Stimulated activated naive CD8-positive, alpha-beta T cell treated with anti-CD3 and anti-CD28 coated beads, Interleukin-15, Interleukin-2, amounts not matched to agents 100 U/mL and 50 U/mL, for 24 hours (primary cell): ENCODE measurements at regions not wholly inside any gene's neighbourhood (a gene's known extent, or its start where the extent isn't known, plus 50 kb on each side); places are given as distances from the start of the nearest gene placed in this dataset.
"Not testable (repeated sequence)": the region's sequence is repeated elsewhere in the genome, so short reads cannot be mapped to it uniquely, and the experiment has no call there.

ENCODE experiments used
- ATAC-seq: fragments of 150-1000 bp; cut with Tn5 transposase; one replicate; pipeline ENCODE4 v1.10.0; 2021
- DNase-seq: peaks from one replicate; pipeline ENCODE4 v3.0.0; 2021

DNA sequence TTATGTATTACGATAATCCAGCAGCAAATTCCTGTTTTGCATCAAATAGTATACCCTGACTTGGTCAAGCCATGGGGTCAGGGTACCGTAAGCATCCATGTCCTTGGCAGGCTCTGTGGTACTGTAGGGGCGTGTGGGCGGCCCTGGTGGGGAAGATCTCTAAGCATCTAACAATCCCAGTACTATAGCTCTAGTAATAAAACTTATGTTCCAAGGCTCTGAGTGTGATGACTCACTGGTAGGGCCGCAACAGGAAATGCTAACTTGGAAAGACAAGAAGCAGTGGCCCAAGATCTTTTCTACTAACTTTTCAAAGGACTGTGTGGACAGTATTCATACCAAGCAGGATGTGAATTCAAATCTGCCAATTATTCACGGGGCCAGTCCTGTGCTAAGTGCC lies 63.8 kb downstream of the CLEC18A start:
- not testable (repeated sequence) for DNase-seq

DNA sequence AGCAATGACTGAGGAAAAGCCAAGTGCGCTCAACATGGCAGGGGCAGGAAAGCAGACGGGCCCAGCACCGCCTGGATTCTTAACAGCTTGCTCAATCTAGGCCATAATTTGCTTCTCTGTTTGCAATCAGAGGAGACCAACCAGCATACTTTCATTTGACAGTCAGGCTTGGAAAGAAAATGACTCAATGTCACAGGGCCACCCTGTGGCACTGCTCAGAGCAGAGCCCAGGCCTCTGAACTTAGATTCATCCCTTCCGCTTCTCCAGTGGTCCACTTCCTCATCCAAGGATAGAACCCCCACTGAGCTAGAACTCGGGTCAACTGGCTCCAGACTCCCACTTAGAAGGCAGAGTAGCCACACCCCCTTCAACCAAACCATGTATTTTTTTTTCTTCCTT lies 65.6 kb downstream of the CLEC18A start:
- ATAC-seq, result not testable (repeated sequence)

More for the DNA sequence above, 63.8 kb downstream of the CLEC18A start:
- not testable (repeated sequence) for ATAC-seq

DNA sequence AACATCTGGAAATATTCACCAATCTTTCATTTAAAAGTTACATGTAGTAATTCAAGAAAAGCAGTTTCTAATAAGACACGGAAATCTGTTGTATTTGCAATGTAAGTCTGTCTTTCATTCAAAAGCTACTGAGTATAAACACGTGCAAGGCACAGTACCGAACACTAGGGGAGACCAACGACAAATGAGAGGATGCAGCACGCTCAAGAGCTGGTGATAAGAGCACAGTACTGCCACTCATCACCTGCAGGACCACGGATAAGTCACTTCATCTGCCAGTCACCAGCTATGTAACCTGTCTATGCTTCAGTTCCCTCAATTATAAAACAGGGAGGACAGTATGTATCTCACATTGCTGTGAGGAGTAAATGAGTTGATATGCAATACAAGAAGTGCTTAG lies 67.1 kb downstream of the CLEC18A start:
- DNase-seq, result no peak

More for the DNA sequence above, 65.6 kb downstream of the CLEC18A start:
- not testable (repeated sequence) for DNase-seq

DNA sequence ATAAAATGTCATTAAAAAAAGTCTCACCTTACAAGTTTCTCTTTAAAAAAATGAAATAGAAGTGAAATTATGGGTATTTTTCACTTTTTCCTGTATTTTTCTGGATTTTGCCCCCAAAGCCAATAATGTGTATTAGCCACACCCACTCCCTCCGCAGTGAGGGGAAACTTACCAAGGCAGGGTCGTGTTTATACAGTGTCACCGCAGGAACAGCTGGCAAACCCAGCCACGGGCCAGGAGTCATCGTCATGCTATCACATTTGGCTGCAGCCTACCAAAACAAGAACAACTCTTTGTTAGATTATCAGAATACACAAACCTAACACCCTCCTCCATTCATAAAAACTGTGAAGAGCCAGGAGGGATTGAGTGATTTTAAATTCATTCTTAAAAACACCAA lies 72.1 kb downstream of the CLEC18A start:
- not testable (repeated sequence) for ATAC-seq, DNase-seq

More for the DNA sequence above, 67.1 kb downstream of the CLEC18A start:
- ATAC-seq, result peak; percentile 83

DNA sequence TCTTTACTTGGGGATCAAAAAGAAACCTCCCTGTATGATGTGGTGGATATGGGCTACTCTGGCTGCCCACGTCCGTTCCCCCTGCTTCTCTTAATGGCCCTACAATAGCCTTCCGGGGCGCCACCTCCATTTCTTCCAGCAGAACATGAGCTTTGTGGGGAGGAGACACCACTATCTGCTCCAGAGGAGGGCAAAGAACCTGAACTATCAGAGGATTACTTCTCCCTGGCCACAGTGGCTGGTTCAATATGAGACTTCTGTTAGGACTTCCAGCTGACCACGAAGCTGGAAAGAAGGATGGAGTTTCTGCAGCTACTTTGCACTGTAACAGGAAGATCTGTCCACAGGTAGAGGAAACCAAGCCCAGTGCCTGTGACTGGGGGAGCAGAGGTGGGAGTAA lies 72.8 kb downstream of the CLEC18A start:
- not testable (repeated sequence) for ATAC-seq, DNase-seq

DNA sequence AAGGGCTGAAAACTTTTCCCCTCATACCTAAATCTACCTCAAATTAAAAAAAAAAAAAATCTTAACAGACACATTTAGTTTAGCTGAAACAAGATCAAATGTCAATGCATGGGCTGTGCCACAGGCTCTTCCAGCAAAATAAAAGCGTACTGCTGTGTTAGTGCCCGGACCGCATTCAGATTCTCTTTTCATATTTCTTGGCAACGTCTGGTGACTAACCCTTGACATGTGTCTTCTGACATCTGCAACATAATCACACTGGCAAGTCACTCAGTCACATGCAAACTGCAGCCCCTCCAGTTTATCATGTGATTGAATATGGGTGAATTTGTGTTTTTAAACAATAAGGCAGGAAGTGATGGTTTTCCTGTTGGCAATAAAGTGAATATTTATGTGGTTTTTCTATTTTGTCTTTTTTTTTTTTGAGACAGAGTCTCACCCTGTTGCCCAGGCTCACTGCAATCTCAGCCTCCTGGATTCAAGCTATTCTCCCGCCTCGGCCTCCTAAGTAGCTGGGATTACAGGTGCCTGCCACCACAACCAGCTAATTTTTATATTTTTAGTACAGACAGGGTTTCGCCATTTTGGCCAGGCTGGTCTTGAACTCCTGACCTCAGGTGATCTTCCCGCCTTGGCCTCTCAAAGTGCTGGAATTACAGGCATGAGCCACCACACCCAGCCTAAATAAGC lies 75.2 kb downstream of the CLEC18A start:
- ATAC-seq, result peak; percentile 93
- not testable (repeated sequence) for DNase-seq

DNA sequence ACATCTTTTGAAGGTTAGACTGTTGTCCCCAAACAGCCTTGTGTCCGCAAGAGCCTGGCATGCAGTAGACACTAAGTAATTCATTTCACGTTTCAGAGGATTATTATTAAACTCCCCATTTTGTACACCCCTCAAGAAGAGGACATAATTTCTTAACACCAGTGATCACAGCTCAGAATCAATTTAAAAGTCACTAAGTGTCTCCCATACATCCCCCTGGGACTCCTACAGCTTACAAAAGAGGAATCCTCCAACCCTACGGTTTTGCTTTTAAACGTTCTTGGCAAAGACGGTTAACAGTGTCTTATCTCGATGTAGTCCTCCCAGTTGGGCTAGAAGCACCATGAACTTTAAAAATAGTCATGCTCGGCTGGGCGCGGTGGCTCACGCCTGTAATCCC lies 81.2 kb upstream of the PDPR start:
- not testable (repeated sequence) for DNase-seq, ATAC-seq

DNA sequence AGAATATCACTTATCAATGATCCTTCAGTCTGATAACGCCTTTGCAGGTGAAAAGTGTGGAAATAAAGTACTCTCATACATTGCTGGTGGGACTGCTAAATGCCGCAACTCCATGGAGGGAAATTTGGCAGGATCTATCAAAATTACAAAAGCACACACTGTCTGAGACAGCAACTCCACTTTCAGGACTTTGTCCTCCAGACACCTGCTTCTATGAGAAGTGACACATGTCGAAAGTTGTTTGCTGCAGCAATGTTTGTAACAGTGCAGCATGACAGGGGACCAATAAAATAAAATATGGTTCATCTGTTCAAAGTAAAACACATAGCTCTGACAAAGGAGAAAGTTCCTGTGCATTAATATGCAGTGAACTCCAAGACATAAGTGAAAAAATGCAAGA lies 76.2 kb upstream of the PDPR start:
- not testable (repeated sequence) for DNase-seq, ATAC-seq

DNA sequence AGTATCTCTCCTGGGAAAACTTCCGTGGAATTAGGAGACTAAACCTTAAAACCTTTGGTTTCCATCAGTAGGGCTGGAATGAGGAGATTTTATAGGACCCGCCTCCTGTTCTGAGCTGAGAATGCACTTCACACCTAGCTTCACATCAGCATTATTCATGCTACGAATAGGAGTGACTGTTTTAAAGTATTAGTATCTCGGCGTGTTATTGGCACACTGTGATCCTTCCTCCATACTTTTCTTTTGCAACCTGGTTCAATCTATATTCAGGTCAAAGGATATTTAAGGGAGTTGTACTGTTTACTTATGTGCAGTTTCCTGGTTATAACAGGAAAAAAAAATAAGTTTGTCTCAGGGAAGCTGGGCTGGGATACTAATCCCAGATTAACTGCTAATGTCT lies 73.6 kb upstream of the PDPR start:
- ATAC-seq, DNase-seq: not testable (repeated sequence)

DNA sequence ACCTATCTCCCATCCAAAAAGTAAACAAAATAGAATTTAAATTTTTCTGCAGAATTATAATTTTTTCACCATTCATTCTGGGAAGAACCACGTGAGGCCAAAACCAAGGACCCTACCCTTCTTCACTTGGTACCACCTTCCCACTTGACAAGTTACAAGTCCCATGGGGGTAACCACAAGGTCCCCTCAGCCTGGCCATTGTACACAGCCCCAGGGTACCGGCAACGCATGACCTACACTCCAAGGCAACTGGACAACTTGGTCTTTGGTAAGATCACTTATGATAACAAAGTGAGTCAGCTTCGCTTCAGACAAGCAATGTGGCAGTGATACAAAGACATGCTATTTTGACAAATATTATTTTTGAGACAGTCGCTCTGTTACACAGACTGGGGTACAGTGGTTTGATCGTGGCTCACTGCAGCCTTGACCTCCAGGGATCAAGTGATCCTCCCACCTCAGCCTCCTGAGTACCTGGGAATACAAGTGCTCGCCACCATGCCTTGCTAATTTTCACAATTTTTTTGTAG lies 70.5 kb upstream of the PDPR start:
- ATAC-seq, DNase-seq: not testable (repeated sequence)

DNA sequence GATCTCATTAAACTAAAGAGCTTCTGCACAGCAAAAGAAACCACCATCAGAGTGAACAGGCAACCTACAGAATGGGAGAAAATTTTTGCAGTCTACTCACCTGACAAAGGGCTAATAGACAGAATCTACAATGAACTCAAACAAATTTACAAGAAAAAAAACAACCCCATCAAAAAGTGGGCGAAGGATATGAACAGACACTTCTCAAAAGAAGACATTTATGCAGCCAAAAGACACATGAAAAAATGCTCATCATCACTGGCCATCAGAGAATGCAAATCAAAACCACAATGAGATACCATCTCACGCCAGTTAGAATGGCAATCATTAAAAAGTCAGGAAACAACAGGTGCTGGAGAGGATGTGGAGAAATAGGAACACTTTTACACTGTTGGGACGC lies 67.6 kb upstream of the PDPR start:
- DNase-seq, ATAC-seq: not testable (repeated sequence)

DNA sequence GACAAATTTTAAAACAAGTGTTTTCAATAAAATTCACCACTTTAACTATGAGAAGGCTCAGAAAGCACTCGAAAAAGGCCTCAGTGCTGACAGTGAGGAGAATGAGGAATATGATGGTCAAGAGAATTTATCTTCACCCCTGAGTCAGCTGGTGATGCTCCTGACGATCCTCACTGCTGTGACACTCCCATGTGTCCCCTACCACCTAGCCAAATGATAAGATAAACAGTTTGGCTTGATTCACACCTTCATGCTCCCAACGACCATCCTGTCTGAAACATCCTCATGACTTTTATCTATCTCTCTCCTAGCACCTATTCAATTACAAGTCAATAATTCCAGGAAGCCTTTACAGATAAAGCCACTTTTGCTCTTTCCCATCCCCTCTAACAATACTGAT lies 66.0 kb upstream of the PDPR start:
- ATAC-seq, DNase-seq: not testable (repeated sequence)

DNA sequence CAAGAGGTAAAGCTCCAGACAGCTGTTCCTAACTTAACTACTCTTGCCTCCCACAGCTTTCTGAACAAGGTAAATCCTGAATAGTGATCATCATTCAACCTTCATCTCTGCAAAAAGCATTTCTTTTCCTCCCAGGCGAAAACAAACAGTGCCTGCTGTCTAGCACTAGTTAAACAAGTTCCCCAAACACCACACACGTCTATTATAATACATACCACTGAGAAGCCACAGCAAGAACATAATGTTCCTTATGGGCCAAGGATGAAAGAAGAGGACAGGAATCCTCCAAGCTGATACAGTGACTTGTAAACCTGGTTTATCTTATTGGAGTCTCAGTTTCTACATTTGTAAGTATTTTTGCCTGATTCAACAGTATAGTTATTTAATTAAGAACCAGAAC lies 56.1 kb upstream of the PDPR start:
- ATAC-seq, DNase-seq: not testable (repeated sequence)

DNA sequence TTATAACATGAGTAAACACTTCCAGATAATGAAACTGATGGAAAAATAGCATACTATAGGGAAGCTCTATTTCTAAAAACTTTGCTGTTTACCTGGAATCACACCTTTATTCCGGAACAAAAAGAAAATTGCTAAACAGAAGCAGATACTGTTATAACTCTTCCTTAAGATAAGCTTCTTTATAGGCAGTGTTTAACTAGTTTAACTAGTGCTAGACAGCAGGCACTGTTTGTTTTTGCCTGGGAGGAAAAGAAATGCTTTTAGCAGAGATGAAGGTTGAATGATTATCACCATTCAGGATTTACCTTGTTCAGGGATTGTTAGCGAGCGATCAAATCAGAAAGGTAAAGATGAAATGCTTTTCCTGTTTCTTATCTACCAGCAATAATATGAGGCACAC lies 54.7 kb upstream of the PDPR start:
- DNase-seq, ATAC-seq: not testable (repeated sequence)

DNA sequence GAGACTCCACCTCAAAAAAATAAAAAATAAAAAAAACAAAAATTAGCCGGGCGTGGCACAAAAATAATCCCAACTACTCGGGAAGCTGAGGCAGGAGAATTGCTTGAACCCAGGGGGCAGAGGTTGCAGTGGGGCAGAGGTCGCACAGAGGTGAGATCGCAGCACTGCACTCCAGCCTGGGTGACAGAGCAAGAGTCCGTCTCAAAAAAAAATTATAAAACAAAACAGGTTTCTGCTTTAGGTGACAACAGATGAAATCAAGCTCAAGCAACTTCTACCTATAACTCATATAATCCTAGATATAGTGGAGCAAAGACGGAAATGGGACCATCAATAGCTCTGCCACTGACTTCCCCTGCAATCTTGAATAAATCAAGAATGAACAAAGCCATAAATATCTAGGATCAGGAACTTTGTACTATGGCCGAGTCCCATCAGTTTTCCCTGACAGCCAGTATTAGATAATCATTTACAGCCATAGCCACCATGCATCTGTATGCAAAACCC lies 53.6 kb upstream of the PDPR start:
- DNase-seq, ATAC-seq: not testable (repeated sequence)

DNA sequence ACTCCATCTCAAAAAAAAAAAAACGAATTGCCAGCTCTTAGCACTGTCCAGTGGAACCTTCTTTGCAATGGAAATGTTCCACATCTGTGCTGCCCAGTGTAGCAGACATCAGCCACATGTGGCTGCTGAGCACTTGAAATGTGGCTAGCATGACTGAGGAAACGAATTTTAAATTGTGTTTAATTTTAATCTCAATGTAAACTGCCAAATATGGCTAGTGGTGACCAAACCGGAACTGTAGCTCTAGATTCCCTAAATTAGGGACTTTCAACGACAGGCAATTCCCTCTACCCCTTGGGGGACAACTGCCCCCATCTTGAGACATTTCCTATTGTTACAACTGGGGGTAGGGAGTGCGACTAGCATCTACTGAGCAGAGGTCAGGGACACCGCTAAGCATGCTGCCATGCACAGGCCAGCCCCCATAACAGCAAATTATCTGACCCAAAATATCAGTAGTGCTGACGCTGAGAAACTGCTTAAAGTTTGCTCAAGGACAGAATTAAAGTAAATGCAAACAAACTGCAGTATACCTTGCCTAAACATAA lies 52.4 kb upstream of the PDPR start:
- DNase-seq, ATAC-seq: not testable (repeated sequence)

DNA sequence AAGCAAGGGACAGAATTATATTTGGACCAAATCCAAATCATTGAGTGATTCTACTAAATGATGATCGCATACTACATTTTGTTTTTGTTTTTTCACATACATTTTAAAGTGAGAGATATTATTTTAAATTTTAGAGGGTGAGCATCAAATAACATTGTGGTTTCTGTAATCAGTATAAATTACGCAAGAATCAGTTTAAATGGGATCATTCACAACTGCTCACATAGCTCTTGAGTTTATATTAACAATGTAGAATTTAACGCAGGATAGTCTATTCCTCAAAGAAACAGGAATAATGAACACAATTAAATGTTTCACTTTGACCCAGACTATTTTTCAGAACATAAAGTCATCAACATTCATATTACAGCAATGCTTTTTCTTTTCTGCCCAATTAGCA lies 51.2 kb upstream of the PDPR start:
- ATAC-seq, result not testable (repeated sequence)

More for the DNA sequence above, 51.2 kb upstream of the PDPR start:
- DNase-seq, result not testable (repeated sequence)
